ENCODE measurements at regions not wholly inside any gene's neighbourhood (a gene's known extent, or its start where the extent isn't known, plus 50 kb on each side); places are given as distances from the start of the nearest gene placed in this dataset.
"Not testable (repeated sequence)": the region's sequence is repeated elsewhere in the genome, so short reads cannot be mapped to it uniquely, and the experiment has no call there.

DNA sequence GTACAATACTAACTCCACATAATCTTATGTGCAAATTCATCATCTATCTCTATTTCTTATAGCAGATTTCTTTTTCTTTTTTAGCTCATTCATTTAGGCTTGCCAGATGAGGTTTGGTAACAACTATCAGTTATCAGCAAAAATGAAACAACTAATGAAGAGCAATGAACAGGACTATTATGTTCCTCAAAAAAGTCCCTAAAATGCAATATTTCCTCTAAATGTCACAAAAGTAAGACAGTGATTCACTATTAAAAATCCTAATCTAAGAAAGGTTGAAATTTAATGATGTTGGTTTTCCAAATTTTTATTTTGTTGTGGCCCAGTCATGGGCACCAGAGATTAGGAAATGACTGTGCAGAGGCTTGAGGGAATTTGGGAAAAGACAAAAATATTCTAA is 135.3 kb downstream of the PPIAL4G start:
- FAIRE-seq (no peak), ATAC-seq (no peak), DNase-seq (ENCODE audit: extremely low read depth in 1 of 4, low spot score in 3 of 4) (no peak)
- intact Hi-C loops (cut with micrococcal nuclease) = no loop called here
- Histone ChIP-seq H3K4me1 (replicated peaks in 1 of 2; ENCODE audit: control insufficient read depth in 2 of 2, insufficient read depth in 2 of 2, low read length in 2 of 2) (0 out of 5 replicates have a peak, but pooled peaks cover 0 to 3% of the 10 kb centered on the region in 2 experiments), H3K79me2 (ENCODE audit: control insufficient read depth, insufficient read depth, low read length) (no peaks in the 10 kb centered on the region), H3K9ac (ENCODE audit: insufficient read depth in 1 of 2, low read depth in 2 of 2, low read length in 2 of 2) (no peak overlapping the region), H2AFZ (ENCODE audit: low read depth, low read length) (no peak overlapping the region), H3K9me1 (ENCODE audit: control insufficient read depth, insufficient read depth, low read length) (no peaks in the 10 kb centered on the region), H3K4me2 (ENCODE audit: insufficient read depth, low read length) (no peak overlapping the region), H3K36me3 (ENCODE audit: control insufficient read depth, insufficient read depth, low read length) (no peaks in the 10 kb centered on the region), H3K4me3 (no peak overlapping the region), H3K27me3 (ENCODE audit: control insufficient read depth in 2 of 2, insufficient read depth in 2 of 2, low read length in 2 of 2) (peaks cover 3 to 15% of the 10 kb centered on the region in 2 experiments; a peak in 2 of 5 replicates), H4K20me1 (replicated peaks; ENCODE audit: control insufficient read depth, insufficient read depth, low read length) (no peaks in the 10 kb centered on the region), H3K27ac (ENCODE audit: extremely low read depth, low read depth, low read length) (no peak overlapping the region), H3K9me3 (replicated peaks; ENCODE audit: control insufficient read depth, insufficient read depth, low read depth, low read length) (no peaks in the 10 kb centered on the region)
- in situ Hi-C loops (cut with MboI) = no loop called here
- no TSS peak for BruUV-seq (replicated peaks)
- ChIA-PET POLR2A (interaction anchor here (0.7 to 1.0 kb wide), 2 partner anchors 9 to 15 kb away, joined by 3 read pairs; no protein-coding TSS in a partner anchor), CTCF (ENCODE audit: low intra/inter-chr PET ratio) (no interaction called here)
- TF ChIP-seq ILK (tag; IDR thresholded peaks at IDR 0.05; ENCODE audit: borderline replicate concordance, low read depth) = no peak
- TF ChIP-seq SP2 (IDR thresholded peaks at IDR 0.05; ENCODE audit: extremely low read depth, low read depth, low read length, poor library complexity, severe bottlenecking) = no peak
- no peak for TF ChIP-seq DIDO1 (tag; IDR thresholded peaks at IDR 0.05; ENCODE audit: low read depth)
- no peak for TF ChIP-seq POLR3A (IDR thresholded peaks at IDR 0.05; ENCODE audit: borderline replicate concordance, extremely low read depth, insufficient read depth, insufficient read length)
- TF ChIP-seq ZNF316 (IDR thresholded peaks at IDR 0.05) = no peak

DNA sequence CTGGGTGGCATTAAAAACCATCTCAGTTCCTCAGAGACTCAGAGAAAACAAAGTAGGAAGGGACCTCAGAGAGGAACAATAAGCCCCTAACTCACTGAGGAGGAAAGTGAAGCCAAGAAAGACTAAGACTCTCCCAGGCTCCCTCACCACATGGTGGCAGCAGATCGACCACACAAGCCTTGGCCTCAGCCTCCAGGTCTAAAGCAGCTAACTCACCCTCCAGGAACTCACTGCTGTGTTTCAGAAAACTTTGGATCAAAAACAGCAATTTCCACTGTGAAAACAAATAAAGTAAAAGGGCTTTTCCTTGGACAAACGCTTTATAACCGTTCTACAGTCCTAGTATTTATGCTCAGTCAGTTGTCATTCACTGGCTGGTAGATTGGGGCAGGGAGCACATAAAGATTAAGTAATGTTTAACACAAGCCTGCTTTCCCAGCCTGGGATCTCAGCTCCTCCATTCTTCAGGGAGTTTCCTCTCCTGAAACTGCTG is 137.4 kb downstream of the PPIAL4G start:
- H4K20me1 ChIP-seq (replicated peaks; ENCODE audit: control insufficient read depth, insufficient read depth, low read length); in situ Hi-C loops (cut with MboI); CTCF ChIA-PET (ENCODE audit: low intra/inter-chr PET ratio); H3K4me1 ChIP-seq (replicated peaks in 1 of 2; ENCODE audit: control insufficient read depth in 2 of 2, insufficient read depth in 2 of 2, low read length in 2 of 2); H3K9ac ChIP-seq (ENCODE audit: insufficient read depth in 1 of 2, low read depth in 2 of 2, low read length in 2 of 2); H3K9me1 ChIP-seq (ENCODE audit: control insufficient read depth, insufficient read depth, low read length); H3K36me3 ChIP-seq (ENCODE audit: control insufficient read depth, insufficient read depth, low read length); H3K79me2 ChIP-seq (ENCODE audit: control insufficient read depth, insufficient read depth, low read length); H3K9me3 ChIP-seq (replicated peaks; ENCODE audit: control insufficient read depth, insufficient read depth, low read depth, low read length); H3K4me3 ChIP-seq; BruUV-seq (replicated peaks); intact Hi-C loops (cut with micrococcal nuclease); H3K27ac ChIP-seq (ENCODE audit: extremely low read depth, low read depth, low read length); H3K4me2 ChIP-seq (ENCODE audit: insufficient read depth, low read length); H3K27me3 ChIP-seq (ENCODE audit: control insufficient read depth in 2 of 2, insufficient read depth in 2 of 2, low read length in 2 of 2): not testable (repeated sequence)
- FAIRE-seq (peak; percentile 85), DNase-seq (ENCODE audit: extremely low read depth in 1 of 4, low spot score in 3 of 4) (peak in 1 of 4 experiments; percentile 43), ATAC-seq (peak; percentile 73)
- 2% methylated on average over 3 of the region's 3 CpGs for WGBS (ENCODE audit: insufficient coverage, low coverage, missing lambda C conversion rate)
- H2AFZ ChIP-seq (ENCODE audit: low read depth, low read length) = 0 out of 2 replicates have a peak overlapping the region, but pooled peaks have one; percentile 59
- TF ChIP-seq RAD21 (CRISPR knock-in tag; conservative IDR thresholded peaks at IDR 0.05 in 1 of 2, IDR thresholded peaks at IDR 0.05 in 1 of 2) (peak; percentile 44 to 58), SMC3 (conservative IDR thresholded peaks at IDR 0.05; ENCODE audit: insufficient read depth, low read depth, low read length) (0 out of 2 replicates have a peak, but pooled peaks have one; percentile 43)
- TF ChIP-seq, protein P1, sequence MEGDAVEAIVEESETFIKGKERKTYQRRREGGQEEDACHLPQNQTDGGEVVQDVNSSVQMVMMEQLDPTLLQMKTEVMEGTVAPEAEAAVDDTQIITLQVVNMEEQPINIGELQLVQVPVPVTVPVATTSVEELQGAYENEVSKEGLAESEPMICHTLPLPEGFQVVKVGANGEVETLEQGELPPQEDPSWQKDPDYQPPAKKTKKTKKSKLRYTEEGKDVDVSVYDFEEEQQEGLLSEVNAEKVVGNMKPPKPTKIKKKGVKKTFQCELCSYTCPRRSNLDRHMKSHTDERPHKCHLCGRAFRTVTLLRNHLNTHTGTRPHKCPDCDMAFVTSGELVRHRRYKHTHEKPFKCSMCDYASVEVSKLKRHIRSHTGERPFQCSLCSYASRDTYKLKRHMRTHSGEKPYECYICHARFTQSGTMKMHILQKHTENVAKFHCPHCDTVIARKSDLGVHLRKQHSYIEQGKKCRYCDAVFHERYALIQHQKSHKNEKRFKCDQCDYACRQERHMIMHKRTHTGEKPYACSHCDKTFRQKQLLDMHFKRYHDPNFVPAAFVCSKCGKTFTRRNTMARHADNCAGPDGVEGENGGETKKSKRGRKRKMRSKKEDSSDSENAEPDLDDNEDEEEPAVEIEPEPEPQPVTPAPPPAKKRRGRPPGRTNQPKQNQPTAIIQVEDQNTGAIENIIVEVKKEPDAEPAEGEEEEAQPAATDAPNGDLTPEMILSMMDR (IDR thresholded peaks at IDR 0.05 in 2 of 3, conservative IDR thresholded peaks at IDR 0.05 in 1 of 3; ENCODE audit: insufficient read depth in 2 of 3, low read depth in 1 of 3, low read length in 3 of 3) = peak; percentile 49 to 62 (median 52); a peak in 5 of 6 replicates
- TF ChIP-seq, protein P2, sequence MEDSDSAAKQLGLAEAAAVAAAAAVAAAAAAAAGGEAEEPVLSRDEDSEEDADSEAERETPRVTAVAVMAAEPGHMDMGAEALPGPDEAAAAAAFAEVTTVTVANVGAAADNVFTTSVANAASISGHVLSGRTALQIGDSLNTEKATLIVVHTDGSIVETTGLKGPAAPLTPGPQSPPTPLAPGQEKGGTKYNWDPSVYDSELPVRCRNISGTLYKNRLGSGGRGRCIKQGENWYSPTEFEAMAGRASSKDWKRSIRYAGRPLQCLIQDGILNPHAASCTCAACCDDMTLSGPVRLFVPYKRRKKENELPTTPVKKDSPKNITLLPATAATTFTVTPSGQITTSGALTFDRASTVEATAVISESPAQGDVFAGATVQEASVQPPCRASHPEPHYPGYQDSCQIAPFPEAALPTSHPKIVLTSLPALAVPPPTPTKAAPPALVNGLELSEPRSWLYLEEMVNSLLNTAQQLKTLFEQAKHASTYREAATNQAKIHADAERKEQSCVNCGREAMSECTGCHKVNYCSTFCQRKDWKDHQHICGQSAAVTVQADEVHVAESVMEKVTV (CRISPR knock-in tag; IDR thresholded peaks at IDR 0.05) = peak; percentile 7; the same call in 1 of the 2 replicates
- POLR2A ChIA-PET = interaction anchor here (0.5 to 4.3 kb wide), 3 partner anchors 9 to 11 kb away, joined by 3 to 28 read pairs (median 4); no protein-coding TSS in a partner anchor

All from K562 (cell line).